ENCODE measurements at regions not wholly inside any gene's neighbourhood (a gene's known extent, or its start where the extent isn't known, plus 50 kb on each side); places are given as distances from the start of the nearest gene placed in this dataset.

GRCh38 chr2:155364766-155365165 lies 666.3 kb downstream of the KCNJ3 start:
- DNase-seq (ENCODE audit: low read depth, low spot score) = no peak
- H2AFZ ChIP-seq (ENCODE audit: low read depth, low read length) = no peak overlapping the region
- CTCF ChIA-PET = interaction anchor here (0.6 to 1.5 kb wide), 3 partner anchors 13 to 451 kb away, joined by 4 to 12 read pairs (median 6); no protein-coding TSS in a partner anchor
- no peak overlapping the region for H3K27ac ChIP-seq (ENCODE audit: insufficient read depth, low read depth, low read length)
- H4K20me1 ChIP-seq (replicated peaks; ENCODE audit: control insufficient read depth, extremely low read depth, insufficient read depth, low read length) = no peaks in the 10 kb centered on the region
- dilution Hi-C loops (cut with MboI; ENCODE audit: extremely low pct_ligation_motif_present, low sequenced_read_pairs) (no loop called here), intact Hi-C loops (cut with micrococcal nuclease) (no loop called here)
- H3K9ac ChIP-seq (replicated peaks; ENCODE audit: extremely low read depth, insufficient read depth, low read length) = no peak overlapping the region
- H3K4me2 ChIP-seq (ENCODE audit: insufficient read depth, low read length) = no peak overlapping the region
- H3K79me2 ChIP-seq (ENCODE audit: control insufficient read depth, insufficient read depth, low read length) = no peaks in the 10 kb centered on the region
- no peaks in the 10 kb centered on the region for H3K27me3 ChIP-seq (ENCODE audit: control insufficient read depth in 2 of 2, insufficient read depth in 2 of 2, low read length in 2 of 2)
- no peak overlapping the region for H3K4me3 ChIP-seq (replicated peaks in 1 of 3; ENCODE audit: insufficient read depth in 1 of 3, low read depth in 1 of 3, low read length in 3 of 3)
- no peaks in the 10 kb centered on the region for H3K4me1 ChIP-seq (ENCODE audit: control insufficient read depth, extremely low read depth, insufficient read depth, low read length)
- H3K36me3 ChIP-seq (ENCODE audit: control insufficient read depth in 2 of 2, extremely low read depth in 1 of 2, insufficient read depth in 2 of 2, low read length in 2 of 2) = no peaks in the 10 kb centered on the region
- POLR2A ChIA-PET = no interaction called here
- no peaks in the 10 kb centered on the region for H3K9me3 ChIP-seq (replicated peaks; ENCODE audit: control insufficient read depth, insufficient read depth, low read length)
- no peak for FAIRE-seq
- BruUV-seq (replicated peaks) = no TSS peak
- no peak for TF ChIP-seq JUN (IDR thresholded peaks at IDR 0.05; ENCODE audit: borderline replicate concordance, insufficient read depth, insufficient read length, low read depth)
- no peak for TF ChIP-seq POLR2A (IDR thresholded peaks at IDR 0.05; ENCODE audit: low read depth, low read length)
- no peak for TF ChIP-seq MYC (IDR thresholded peaks at IDR 0.05; ENCODE audit: low read depth, low read length)
- no peak for TF ChIP-seq EZH2 (IDR thresholded peaks at IDR 0.05; ENCODE audit: borderline replicate concordance, low read depth, low read length, severe bottlenecking)
- no peak for TF ChIP-seq GATA2 (IDR thresholded peaks at IDR 0.05; ENCODE audit: insufficient read depth, insufficient read length, low read depth, low read length)
- TF ChIP-seq FOS (IDR thresholded peaks at IDR 0.05; ENCODE audit: borderline replicate concordance, insufficient read depth, low read length) = no peak
- no peak for TF ChIP-seq CTCF (IDR thresholded peaks at IDR 0.05; ENCODE audit: extremely low read depth in 1 of 2, insufficient read depth in 1 of 2, low read depth in 1 of 2, low read length in 2 of 2)
- no peak for TF ChIP-seq MAX (IDR thresholded peaks at IDR 0.05; ENCODE audit: insufficient read depth, insufficient read length)
- TF ChIP-seq POLR2AphosphoS5 (IDR thresholded peaks at IDR 0.05; ENCODE audit: insufficient read depth, low read depth, low read length) = no peak
- H3K9me1 ChIP-seq (replicated peaks; ENCODE audit: control insufficient read depth, extremely low read depth, insufficient read depth, low read length) = no peaks in the 10 kb centered on the region
